Sigmoid colon (tissue), 6 donors: ENCODE measurements at regions not wholly inside any gene's neighbourhood (a gene's known extent, or its start where the extent isn't known, plus 50 kb on each side); places are given as distances from the start of the nearest gene placed in this dataset.
A peak's percentile ranks its signal among the peaks of the same experiment; 100 is the strongest.

ENCODE experiments used
- DNase-seq: peaks from one replicate; pipeline ENCODE4 v3.0.0-alpha.2; 2019
- H3K27ac ChIP-seq, 4 donors: fragments of 200-600 bp; sonication (generic); one replicate each; pipeline ENCODE4 v1.5.1; 2016 to 2019; ENCODE audit warnings: mild to moderate bottlenecking in 1 of 4
- H3K27me3 ChIP-seq, 3 donors: fragments of 200-600 bp; sonication (generic); one replicate each; pipeline ENCODE4 v1.5.1; 2019; ENCODE audit warnings: mild to moderate bottlenecking in 1 of 3
- H3K36me3 ChIP-seq, 4 donors: fragments of 200-600 bp; sonication (generic); one replicate each; pipeline ENCODE4 v1.5.1; 2016 to 2019
- H3K4me1 ChIP-seq, 4 donors: fragments of 200-600 bp; sonication (generic); one replicate each; pipeline ENCODE4 v1.5.1; 2017 to 2019
- H3K4me3 ChIP-seq, 4 donors: fragments of 200-600 bp; sonication (generic); one replicate each; pipeline ENCODE4 v1.5.1; 2017 to 2019; ENCODE audit warnings: mild to moderate bottlenecking in 2 of 4, moderate library complexity in 1 of 4
- H3K9me3 ChIP-seq, 4 donors: fragments of 200-600 bp in 3 of 4; sonication (generic) in 3 of 4; one replicate each; pipeline versions ENCODE4 v1.5.1 to v1.6.1; 2013 to 2019
- CTCF ChIP-seq, 4 experiments: fragments of 450-650 bp in 3 of 4; fragments of 200-600 bp in 1 of 4; IDR thresholded peaks; one replicate each; pipeline ENCODE4 v1.5.1; 2016 to 2019; ENCODE audit warnings: antibody characterized with exemption in 4 of 4, mild to moderate bottlenecking in 3 of 4, moderate library complexity in 2 of 4
- EP300 ChIP-seq, 4 donors: sonication (generic); formaldehyde crosslinking; IDR thresholded peaks; one replicate each; pipeline ENCODE4 v1.6.1; 2017; ENCODE audit warnings: antibody characterized with exemption in 4 of 4
- POLR2A ChIP-seq, 2 donors: fragments of 450-650 bp; IDR thresholded peaks; one replicate each; pipeline ENCODE4 v1.6.1; 2016; ENCODE audit warnings: antibody characterized with exemption in 2 of 2, mild to moderate bottlenecking in 2 of 2, moderate library complexity in 2 of 2
- POLR2AphosphoS5 ChIP-seq, 4 donors: sonication (generic); formaldehyde crosslinking; IDR thresholded peaks; one replicate each; pipeline ENCODE4 v1.6.1; 2017; ENCODE audit warnings: antibody characterized with exemption in 4 of 4
- WGBS, 2 donors: extraction: QIAGEN DNeasy Blood & Tissue Kit; methylation state at CpG; one replicate each; pipeline ENCODE4 v1.1.7; 2013; 5-methylcytosine and 5-hydroxymethylcytosine counted together
- intact Hi-C: fragments of 100-400 bp; cut with DNase I; formaldehyde crosslinking; loops from one replicate; pipeline ENCODE4 v1.15.1; 2023
- donor health status: healthy with polysubstance abuse.
- donor health status: healthy.

GRCh38 chr11:112590764-112591163 lies 330.1 kb upstream of the PLET1 start:
- Histone ChIP-seq H3K36me3 (no peaks in the 10 kb centered on the region), H3K27me3 (no peaks in the 10 kb centered on the region), H3K4me3 (no peak overlapping the region), H3K27ac (peak overlapping the region in 3 of 4 donors; percentile 51 to 76 (median 72)), H3K9me3 (peaks cover 0 to 3% (median 0%) of the 10 kb centered on the region in 4 donors), H3K4me1 (peaks cover 0 to 41% (median 40%) of the 10 kb centered on the region in 4 donors)
- TF ChIP-seq POLR2A (IDR thresholded peaks at IDR 0.05) (no peak), EP300 (IDR thresholded peaks at IDR 0.05) (no peak), CTCF (IDR thresholded peaks at IDR 0.05) (no peak), POLR2AphosphoS5 (IDR thresholded peaks at IDR 0.05) (peak in 3 of 4 donors; percentile 23 to 37 (median 34))
- no peak for DNase-seq
- 68 to 77% methylated on average over 2 of the region's 2 CpGs for WGBS, 2 donors
- intact Hi-C loops = no loop called here

GRCh38 chr11:112593440-112593839 lies 332.8 kb upstream of the PLET1 start:
- no peak overlapping the region for H3K27ac ChIP-seq
- intact Hi-C loops = no loop called here

GRCh38 chr11:112596324-112596723 lies 335.7 kb upstream of the PLET1 start:
- intact Hi-C loops = no loop called here
- TF ChIP-seq POLR2A (IDR thresholded peaks at IDR 0.05) = no peak
- TF ChIP-seq POLR2AphosphoS5 (IDR thresholded peaks at IDR 0.05) = no peak
- no peak for TF ChIP-seq CTCF (IDR thresholded peaks at IDR 0.05)
- no peak for TF ChIP-seq EP300 (IDR thresholded peaks at IDR 0.05)
- Histone ChIP-seq H3K27me3 (no peaks in the 10 kb centered on the region), H3K9me3 (peaks cover 0 to 3% (median 0%) of the 10 kb centered on the region in 4 donors), H3K36me3 (no peaks in the 10 kb centered on the region), H3K4me1 (peaks cover 0 to 4% (median 3%) of the 10 kb centered on the region in 4 donors), H3K27ac (no peak overlapping the region), H3K4me3 (no peak overlapping the region)
- DNase-seq = no peak

More at GRCh38 chr11:112593440-112593839, 332.8 kb upstream of the PLET1 start:
- Histone ChIP-seq H3K4me3 (no peak overlapping the region), H3K9me3 (peaks cover 0 to 3% (median 0%) of the 10 kb centered on the region in 4 donors), H3K4me1 (peaks cover 0 to 33% (median 32%) of the 10 kb centered on the region in 4 donors), H3K36me3 (no peaks in the 10 kb centered on the region), H3K27me3 (no peaks in the 10 kb centered on the region)
- no peak for DNase-seq
- TF ChIP-seq CTCF (IDR thresholded peaks at IDR 0.05) (no peak), POLR2A (IDR thresholded peaks at IDR 0.05) (no peak), POLR2AphosphoS5 (IDR thresholded peaks at IDR 0.05) (no peak), EP300 (IDR thresholded peaks at IDR 0.05) (no peak)
- 85 to 92% methylated on average over 2 of the region's 2 CpGs for WGBS, 2 donors

GRCh38 chr11:112597286-112597790 lies 336.7 kb upstream of the PLET1 start:
- intact Hi-C loops = no loop called here
- Histone ChIP-seq H3K4me1 (no peaks in the 10 kb centered on the region), H3K9me3 (peaks cover 0 to 3% (median 0%) of the 10 kb centered on the region in 4 donors), H3K36me3 (no peaks in the 10 kb centered on the region), H3K27ac (no peak overlapping the region), H3K4me3 (no peak overlapping the region), H3K27me3 (no peaks in the 10 kb centered on the region)
- no peak for DNase-seq
- TF ChIP-seq CTCF (IDR thresholded peaks at IDR 0.05) (no peak), EP300 (IDR thresholded peaks at IDR 0.05) (no peak), POLR2A (IDR thresholded peaks at IDR 0.05) (no peak), POLR2AphosphoS5 (IDR thresholded peaks at IDR 0.05) (no peak)
- WGBS, 2 donors = 83 to 87% methylated on average over 2 of the region's 2 CpGs

GRCh38 chr11:112599265-112599664 lies 338.6 kb upstream of the PLET1 start:
- Histone ChIP-seq H3K27me3 (no peaks in the 10 kb centered on the region), H3K9me3 (peaks cover 0 to 3% (median 0%) of the 10 kb centered on the region in 4 donors), H3K36me3 (no peaks in the 10 kb centered on the region), H3K4me3 (no peak overlapping the region), H3K27ac (no peak overlapping the region), H3K4me1 (no peaks in the 10 kb centered on the region)
- TF ChIP-seq POLR2A (IDR thresholded peaks at IDR 0.05) (no peak), CTCF (IDR thresholded peaks at IDR 0.05) (no peak), POLR2AphosphoS5 (IDR thresholded peaks at IDR 0.05) (no peak), EP300 (IDR thresholded peaks at IDR 0.05) (no peak)
- DNase-seq = no peak
- intact Hi-C loops = no loop called here
